ENCODE measurements at regions not wholly inside any gene's neighbourhood (a gene's known extent, or its start where the extent isn't known, plus 50 kb on each side); places are given as distances from the start of the nearest gene placed in this dataset.
"Not testable (repeated sequence)": the region's sequence is repeated elsewhere in the genome, so short reads cannot be mapped to it uniquely, and the experiment has no call there.

DNA sequence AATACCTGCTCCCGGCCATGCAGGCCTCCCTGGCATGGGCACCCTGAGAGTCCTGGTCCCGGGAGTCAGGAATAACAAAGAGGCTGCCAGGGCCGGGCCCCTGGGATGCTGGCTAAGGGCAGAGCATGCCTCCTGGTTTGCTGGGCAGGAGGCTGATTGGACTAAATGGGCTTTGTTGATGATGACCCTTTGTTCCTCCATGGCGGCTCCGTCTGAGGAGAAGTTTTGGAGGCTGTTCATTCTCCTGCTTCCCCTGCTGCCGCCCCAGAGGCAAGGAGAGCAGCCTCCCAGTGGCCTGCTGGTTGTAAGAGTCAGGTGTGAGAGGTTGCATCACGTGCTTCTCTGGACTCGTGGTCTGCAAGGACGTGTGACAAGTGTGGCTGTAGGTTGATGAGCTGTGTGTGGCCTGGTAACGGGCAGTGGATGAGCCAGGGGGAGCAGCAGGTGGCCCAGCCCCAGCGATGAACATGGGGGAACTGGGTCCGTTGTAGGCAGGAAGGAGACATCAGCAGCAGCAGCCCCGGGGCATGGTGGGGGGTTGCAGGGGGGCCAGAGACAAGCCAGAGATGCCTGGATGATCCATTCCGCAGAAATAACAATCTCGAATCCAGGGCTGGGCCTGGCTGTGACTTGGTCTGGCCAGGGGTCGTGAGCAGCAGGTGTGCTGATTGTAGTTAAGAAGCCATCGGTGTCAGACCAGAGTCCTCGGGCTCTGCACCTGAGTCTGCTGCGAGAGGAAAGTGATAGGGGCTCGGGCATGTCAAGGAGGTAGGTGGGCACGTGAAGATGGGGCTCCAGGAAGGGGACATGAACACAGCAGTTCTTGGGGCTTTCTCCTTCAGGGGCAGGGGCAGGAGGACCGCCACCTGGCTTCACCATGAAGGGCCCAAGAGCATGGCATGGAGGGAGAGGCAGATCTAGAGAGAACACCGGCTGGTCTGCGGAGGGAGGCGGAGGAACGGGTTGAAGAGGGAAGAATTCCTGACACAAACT, 101.4 kb downstream of the TNFRSF13B start:
- no peak for DNase-seq

DNA sequence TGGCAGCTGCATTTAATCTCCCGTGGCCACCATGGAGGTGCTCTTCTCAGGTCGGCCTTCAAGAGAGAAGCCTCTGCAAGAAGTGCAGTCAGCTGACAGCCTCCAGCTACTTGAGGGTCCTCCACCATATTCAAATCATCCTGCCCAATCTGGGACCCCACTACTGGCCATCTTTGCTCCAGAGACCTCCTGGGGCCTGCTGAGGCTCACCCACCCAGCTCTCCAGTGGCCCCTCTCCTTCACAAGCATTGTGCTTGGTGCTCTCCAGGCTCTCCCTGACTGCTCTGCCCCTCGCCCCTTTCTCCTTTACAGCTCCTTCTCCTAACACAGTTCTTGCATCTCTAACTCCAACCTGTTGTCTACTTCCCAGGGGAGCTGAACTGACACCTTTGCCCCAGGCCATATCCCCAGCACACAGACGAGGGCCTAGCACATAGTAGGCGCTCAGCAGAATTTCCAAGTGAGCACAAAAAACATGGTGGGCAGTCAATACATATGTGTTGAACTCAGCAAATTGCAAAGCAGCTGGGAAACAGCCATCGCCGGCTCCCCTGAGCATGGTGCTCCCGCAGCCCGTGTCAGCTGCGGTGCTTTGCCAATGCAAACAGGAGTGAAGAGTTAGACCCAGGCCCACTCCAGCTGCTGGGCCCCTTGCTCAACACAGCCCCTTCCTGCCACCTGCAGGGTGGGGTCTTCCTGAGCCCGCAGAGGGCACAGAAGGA, 102.2 kb downstream of the TNFRSF13B start:
- not testable (repeated sequence) for DNase-seq

DNA sequence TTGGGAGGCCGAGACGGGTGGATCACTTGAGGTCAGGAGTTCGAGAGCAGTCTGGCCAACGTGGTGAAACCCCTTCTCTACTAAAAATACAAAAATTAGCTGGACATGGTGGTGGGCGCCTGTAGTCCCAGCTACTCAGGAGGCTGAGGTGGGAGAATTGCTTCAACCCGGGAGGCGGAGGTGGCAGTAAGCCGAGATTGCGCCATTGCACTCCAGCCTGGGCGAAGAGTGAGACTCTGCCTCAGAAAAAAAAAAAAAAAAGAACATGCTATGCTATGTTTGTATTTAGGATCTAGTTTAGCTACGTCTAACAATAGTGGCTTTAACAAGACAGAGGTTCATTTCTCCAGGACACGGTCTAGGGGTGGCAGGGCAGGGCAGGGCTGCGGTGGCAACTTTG, 103.3 kb downstream of the TNFRSF13B start:
- DNase-seq: not testable (repeated sequence)

DNA sequence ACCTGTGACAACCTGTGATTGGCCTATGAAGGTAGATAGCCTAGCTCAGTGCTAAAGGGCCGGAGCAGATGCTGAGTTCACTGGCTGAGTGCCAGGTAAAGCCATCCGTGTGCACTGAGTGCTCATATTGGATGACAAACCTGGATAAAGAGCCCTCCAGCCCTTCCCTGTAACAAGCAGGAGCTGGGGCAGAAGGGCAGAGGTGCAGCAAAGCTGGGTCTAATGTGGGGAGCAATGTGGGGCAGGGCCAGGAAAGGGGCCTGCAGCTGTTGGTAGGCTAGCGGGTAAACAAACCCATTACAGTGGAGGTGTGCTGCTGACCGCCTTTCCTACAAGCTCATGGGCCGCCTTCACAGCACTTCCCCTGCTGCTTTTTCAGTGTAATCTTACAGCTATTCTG, 104.4 kb downstream of the TNFRSF13B start:
- DNase-seq: not testable (repeated sequence)

DNA sequence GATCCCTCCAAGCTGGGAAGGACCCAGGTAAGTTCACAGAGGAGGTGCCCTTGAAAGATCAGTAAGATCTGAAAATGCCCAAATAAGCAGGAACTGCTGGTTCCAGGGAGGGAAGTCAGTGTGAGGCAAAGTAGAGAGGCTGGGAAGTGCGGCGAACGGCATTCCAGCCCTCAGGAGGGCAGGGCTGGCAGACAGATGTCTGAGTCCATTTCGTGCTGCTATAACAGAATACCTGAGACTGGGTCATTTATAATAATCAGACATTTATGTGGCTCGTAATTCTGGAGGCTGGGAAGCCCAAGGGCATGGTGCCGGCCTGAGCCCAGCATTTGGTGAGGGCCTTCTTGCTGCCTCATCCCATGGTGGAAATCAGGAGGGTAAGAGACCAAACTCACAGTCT, 105.1 kb downstream of the TNFRSF13B start:
- not testable (repeated sequence) for DNase-seq

DNA sequence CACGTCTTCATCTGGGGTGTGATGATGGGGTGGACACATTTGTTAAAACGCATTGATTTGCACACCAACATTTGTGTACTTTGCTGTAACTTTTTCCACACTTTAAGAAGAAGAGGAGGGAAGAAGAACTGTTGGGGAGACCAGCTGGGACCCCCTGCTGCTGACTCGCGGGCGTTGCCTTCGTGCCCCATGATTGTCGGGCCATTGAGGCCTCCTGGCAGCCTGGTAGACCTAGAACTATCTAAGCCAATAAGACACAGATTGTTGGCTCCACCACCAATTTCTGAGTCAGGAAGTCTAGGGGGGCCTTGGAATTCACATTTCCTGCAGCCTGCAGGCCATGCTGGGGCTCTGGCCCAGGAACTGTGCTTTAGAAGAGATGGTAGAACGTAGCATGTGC, 105.5 kb downstream of the TNFRSF13B start:
- DNase-seq: no peak

DNA sequence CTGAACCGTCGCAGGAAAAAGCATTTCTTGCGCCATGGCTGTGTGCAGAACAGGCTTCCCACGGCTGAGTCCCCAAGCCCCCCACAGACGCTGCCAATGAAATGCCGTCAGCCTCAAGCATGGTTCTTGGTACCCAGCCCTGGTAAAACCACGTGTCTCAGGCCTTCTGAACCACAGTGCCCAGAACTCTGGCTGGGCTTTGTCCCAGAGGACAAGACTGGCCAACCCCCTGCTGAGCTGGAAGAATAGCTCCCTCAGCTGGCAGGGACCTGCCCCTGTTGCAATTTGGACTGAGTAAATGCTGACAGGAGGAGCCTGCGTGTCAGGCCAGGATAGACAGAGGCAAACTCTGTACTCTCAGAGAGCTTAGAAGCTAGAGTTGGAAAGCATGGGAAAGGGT, 106.2 kb downstream of the TNFRSF13B start:
- not testable (repeated sequence) for DNase-seq

DNA sequence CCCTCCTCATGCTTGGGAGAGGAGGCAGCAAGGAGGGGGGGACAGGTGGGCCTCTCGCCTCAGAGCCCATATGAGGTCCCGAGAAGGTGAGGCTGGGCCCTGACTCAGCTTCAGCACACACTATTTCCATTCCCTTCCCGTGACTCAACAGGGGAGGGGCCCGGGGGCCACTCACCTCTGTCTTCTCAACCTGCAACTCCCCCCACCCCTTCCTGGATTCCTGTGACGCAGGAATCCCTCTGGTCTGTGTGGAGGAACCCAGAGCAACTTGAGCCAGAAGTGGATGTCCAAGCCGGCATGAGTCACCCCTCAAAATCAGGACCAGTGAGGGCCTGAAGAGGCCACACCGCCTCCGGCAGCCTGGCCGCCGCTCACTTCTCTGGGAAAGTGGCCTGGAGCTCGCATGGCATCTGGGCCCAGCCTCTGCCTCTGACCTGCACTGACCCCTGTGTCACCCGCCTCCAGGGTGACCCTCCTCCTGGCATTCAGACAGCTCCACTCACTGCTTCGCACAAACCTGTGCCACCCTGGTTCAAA, 106.8 kb downstream of the TNFRSF13B start:
- not testable (repeated sequence) for DNase-seq

DNA sequence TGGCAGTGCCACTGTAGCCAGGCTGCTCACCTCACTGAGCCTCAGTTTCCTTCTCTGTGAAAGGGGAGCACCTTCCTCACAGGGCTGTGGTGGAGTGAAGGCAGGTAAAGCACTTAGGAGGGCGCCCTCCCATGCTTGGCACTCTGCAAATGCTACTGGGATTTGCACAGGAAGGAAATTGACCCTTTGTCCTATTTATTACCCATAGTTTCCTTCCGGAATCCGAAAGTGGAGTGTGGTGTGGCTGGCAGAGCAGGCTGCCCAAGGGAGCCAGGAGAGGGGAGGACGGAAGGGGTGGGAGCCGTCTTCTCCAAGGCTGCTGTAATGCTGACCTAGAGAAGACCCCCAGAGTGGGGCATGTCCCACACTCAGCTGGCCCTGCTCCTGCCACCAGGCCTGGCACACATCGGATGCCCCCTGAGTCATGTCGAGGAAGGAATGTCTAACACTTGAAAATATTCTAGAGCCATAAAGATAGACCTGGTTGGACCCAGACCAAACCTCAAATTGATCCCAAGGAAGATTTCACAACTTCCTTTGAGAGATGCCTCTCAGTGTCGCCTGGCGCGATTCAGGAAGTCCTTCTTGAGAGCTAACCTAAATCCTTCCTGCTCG, 107.3 kb downstream of the TNFRSF13B start:
- not testable (repeated sequence) for DNase-seq

DNA sequence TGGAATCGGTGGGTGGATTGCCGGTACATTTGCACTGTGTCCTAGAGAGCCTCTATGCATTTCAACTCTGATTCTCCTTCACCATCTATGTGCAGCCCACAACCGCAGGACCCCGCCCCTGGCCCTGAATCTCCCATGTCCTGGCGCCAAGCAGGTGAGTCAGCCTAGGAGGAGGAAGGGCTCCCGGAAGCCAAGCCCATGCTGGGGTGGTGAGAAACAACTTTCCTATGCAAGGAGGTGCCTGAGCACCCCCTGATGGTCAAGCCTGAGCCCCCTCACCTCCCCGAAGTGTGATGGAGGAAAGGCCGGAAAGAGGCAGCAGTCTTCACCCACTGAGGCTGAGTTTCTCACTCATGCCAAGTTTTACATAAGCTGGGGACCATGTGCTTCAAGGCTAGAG, 110.8 kb downstream of the TNFRSF13B start:
- DNase-seq: not testable (repeated sequence)

DNA sequence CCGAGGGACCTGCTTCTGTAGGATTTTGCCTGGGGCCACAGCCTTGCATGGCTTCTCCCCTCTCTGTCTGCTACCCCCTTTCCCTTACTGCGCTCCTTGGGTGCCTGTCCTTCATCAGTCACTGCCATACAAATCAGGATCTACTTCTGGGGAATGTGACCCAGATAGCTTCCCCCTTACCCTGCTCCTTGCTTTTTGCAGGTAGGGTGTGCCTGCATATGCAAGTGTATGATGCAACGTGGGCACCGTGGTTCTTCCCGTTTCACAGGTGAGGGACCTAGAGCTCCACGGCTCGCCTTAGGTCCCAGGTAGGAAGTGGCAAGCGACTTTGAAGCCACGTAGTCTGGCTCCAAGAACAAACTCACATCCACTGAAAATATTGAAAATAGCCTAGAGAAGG, 111.5 kb downstream of the TNFRSF13B start:
- DNase-seq: not testable (repeated sequence)

DNA sequence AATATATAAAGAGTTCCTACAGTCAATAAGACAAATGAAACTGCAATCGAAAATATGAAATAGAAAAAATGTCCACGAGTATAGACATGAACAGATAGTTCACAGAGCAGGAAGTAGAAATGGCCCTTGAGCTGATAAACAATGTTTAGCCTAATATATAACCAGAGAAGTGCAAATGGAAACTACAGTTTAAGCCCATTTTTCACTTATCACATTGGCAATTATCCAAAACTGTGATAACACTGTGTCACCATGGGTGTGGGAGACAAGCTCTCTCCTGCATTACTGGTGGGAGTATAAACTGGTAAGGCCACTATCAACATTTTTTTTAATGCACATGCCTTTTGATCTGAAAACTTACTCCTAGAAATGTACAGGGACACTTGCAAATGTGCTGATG, 112.4 kb downstream of the TNFRSF13B start:
- DNase-seq: not testable (repeated sequence)

DNA sequence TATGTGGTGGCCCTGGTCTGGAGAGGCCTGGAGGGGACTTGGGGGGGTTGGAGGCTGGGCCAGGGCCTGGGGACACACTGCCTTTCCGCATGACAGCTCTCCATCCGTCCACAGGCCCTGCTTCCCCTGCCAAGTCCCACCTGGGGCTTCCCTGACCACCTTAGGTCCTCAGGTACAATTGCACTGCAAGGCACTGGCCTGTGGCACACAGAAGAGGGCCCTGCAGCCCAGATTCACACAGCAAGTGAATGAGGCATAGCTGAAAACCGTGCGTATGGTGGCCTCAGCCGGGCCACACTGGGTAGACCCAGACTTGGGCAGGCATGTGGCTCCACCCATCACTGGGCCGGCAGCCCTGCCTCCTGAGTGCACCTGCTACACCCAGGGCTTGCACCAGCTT, 114.2 kb downstream of the TNFRSF13B start:
- not testable (repeated sequence) for DNase-seq

DNA sequence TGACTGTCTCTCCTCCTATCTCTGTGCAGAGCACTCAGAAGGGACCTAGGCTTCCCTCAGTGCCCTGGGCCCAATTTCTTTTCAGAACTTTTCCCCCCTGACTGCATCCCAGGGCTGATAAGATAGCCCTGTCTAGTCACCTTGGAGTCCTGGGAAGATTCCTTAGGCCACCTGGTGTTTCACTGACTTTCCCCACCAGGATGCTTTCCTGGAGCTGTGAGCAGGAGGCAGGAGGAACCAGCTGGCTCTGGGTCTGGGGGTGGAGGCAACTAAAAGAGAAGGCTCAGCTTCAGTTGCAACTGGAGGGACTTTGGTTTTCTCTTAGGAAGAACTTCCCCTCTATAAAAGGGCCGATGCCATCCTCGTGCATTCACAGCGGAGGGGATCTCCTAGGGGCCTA, 115.1 kb downstream of the TNFRSF13B start:
- not testable (repeated sequence) for DNase-seq

DNA sequence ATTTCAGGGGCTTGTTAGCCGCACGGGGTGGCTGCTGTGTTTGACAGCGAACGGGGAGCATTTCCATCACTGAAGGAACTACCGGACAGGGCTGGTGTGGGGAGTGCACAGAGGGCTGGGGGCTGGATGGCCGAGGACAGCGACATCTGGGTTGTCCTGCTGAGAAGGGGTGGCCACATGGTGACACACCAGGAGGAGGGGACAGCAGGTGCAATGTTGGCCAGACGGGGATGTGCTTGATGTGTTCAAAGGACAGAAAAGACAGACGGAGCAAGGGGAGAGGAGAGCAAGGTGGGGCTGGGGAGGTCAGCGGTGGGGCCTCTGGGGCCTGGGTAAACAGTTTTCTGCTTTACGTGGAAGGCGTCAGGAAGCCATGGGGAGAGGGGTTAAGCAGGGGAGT, 115.7 kb downstream of the TNFRSF13B start:
- DNase-seq: not testable (repeated sequence)

DNA sequence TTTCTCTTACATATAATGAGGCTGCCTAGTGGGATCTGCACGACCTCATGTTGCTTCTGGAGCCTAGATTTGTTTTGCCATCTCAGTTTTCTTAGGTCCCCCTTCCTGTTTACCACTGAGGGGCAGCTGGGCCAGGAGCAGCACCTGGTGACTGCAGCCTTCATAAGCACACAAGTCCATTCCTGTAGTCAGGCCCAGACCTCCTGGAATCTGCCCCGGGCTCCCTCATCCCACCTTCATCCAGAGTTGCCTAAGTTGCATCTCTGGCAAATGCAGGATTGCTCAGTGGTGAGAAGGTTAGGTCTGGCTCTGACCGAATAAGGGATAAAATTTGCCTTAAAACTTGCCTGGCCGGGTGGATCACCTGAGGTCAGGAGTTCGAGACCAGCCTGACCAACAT, 117.3 kb downstream of the TNFRSF13B start:
- DNase-seq: not testable (repeated sequence)

DNA sequence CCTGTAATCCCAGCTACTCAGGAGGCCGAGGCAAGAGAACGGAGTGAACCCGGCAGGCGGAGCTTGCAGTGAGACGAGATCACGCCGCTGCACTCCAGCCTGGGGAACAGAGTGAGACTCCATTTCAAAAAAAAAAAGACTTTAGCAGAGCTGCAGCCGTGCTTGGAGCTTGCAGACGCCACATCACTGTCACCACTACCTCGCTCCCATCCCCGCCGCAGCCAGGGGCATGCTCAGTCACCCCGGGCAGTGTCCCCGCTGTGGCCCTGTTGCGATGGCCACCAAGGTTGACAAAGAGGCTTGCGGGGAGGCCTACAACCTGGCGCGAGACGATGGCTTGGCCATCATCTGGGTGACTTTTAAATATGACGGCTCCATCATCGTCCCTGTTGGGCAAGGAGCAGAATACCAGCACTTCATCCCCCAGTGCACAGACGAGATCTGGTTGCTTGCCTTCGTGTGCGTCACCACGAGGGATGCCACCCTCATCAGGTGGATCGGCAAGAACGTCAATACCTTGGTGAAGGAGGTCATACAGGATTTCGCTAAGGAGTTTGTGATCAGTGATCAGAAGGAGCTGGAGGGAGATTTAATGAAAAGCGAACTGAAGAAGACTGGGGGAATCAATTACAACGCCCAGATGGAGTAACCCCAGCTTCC, 118.1 kb downstream of the TNFRSF13B start:
- DNase-seq: no peak

DNA sequence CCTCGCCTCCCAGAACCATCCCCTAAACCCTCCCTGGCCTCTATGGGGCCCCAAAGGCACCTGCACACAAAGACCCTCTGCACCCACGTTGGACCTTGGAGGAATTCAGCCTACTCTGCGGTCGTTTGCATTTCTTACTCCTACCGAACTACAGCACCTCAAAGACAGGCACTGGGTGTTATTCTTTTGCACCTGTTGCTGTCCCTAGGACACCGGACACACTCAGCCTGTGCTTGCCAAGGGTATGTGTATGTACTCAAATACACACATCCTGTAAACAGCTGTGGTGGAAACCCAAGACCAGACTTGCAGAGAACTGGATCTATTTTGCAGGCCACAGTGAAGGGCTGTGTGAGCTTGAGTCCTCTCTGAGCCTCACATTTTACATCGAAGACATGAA, 122.1 kb downstream of the TNFRSF13B start:
- not testable (repeated sequence) for DNase-seq

DNA sequence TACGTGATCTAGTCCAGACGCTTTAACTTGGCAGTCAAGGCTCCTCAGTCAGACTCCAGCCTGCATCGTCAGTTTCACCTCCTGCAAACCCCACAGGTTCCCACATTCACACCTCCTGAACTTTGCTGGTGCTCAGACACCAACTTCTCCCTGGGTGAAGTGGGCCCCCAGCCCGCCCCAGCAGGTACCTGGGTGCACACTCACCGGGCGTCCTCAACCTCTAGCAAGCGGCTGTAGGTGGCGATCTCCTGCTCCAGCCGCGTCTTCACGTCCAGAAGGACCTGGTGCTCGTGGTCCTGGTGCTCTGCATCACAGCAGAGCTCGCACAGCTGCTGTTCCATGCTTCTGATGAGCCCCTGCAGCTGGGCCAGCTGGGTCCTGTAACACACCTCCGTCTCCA, 122.9 kb downstream of the TNFRSF13B start:
- not testable (repeated sequence) for DNase-seq

DNA sequence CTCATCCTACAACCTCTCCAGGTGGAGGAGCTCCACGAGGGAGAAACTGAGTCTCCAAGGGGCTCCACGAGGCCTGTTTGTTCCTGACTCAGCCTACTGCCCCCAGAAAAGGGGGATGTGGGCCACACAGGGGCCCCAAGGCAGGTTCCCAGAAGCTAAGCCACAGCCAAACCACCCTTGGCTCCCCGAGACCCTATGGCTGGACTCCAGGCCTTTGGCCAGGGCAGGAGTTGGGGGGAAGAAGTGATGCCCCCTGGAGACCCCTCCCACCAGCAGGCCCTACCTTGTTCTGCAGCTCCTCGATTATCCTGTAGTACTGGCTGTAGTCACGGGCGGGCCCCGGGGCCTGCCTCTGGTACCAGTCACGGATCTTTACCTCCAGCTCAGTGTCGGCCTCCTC, 126.8 kb downstream of the TNFRSF13B start:
- DNase-seq: not testable (repeated sequence)

DNA sequence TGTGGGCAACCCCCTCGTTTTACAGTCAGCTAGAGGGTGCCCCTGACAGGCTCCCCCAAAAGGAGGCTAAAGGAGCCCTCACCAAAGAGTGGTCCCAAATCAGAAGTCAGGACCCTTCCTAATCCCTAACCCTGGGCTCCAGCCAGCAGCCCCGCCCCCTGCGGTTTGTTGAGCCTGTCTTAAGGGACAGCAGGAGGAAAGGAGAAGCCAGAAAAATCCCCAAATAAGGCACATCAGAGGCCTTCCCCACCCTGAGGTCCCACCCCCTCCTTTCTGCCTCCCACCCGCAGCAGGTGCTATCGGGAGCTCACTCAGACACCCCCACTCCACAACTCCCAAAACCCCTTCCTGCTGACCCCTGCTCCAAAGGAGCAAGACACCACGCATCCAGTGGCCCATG, 127.2 kb downstream of the TNFRSF13B start:
- DNase-seq: not testable (repeated sequence)

DNA sequence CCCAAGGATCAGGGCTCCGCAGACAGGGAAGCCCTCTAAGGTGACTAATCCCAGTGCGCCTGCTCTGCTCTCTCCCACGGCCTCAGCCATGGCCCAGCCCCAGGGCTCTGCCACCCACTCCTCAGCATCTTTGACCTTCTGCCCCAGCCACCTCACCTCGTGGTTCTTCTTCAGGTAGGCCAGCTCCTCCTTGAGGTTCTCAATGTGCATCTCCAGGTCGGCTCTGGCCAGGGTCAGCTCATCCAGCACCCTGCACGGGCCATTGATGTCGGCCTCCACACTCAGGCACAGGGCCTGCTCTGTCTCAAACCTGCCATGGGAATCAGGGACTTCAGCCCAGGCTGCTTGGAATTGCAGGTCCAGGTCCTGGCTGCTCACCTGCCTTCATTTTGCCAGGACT, 128.4 kb downstream of the TNFRSF13B start:
- DNase-seq: not testable (repeated sequence)

All from stimulated activated CD4-positive, alpha-beta T cell treated with anti-CD3 and anti-CD28 coated beads, Interleukin-2, amount 100 ng/mL, for 24 hours (primary cell).